ENCODE measurements at regions not wholly inside any gene's neighbourhood (a gene's known extent, or its start where the extent isn't known, plus 50 kb on each side); places are given as distances from the start of the nearest gene placed in this dataset.

- TF ChIP-seq POLR2A (IDR thresholded peaks at IDR 0.05; ENCODE audit: low read length) (no peak), GATA1 (IDR thresholded peaks at IDR 0.05; ENCODE audit: low read depth, low read length) (no peak)
These were observed 255.6 kb upstream of the SATB1 start for GRCh38 chr3:18680758-18681157.

Measured in erythroblast (primary cell).